GM23338 (cell line): ENCODE measurements at regions not wholly inside any gene's neighbourhood (a gene's known extent, or its start where the extent isn't known, plus 50 kb on each side); places are given as distances from the start of the nearest gene placed in this dataset.

ENCODE experiments used
- ATAC-seq: fragments of 200-7000 bp; cut with Tn5 transposase; 3 replicates; pipeline ENCODE4 v1.9.1; 2020
- DNase-seq: peaks from one replicate; pipeline ENCODE4 v3.0.0-alpha.2; 2015; ENCODE audit warnings: low spot score
- H2AFZ ChIP-seq: fragments of 200-600 bp; sonication (generic); 2 replicates; pipeline ENCODE4 v1.8.0; 2016; ENCODE audit warnings: antibody characterized with exemption, mild to moderate bottlenecking, moderate library complexity
- H3F3A ChIP-seq: fragments of 200-600 bp; sonication (generic); replicated peaks from 2 replicates; pipeline ENCODE4 v1.8.0; 2017; ENCODE audit warnings: antibody characterized with exemption, mixed run types, low read depth
- H3K27ac ChIP-seq: fragments of 200-600 bp; sonication (generic); 2 replicates; pipeline ENCODE4 v1.6.1; 2016; ENCODE audit warnings: low read depth
- H3K27me3 ChIP-seq: fragments of 200-600 bp; sonication (generic); 2 replicates; pipeline ENCODE4 v1.8.0; 2016; ENCODE audit warnings: mild to moderate bottlenecking, mixed run types, moderate library complexity; ENCODE audit not compliant: insufficient read depth
- H3K36me3 ChIP-seq: fragments of 200-600 bp; sonication (generic); 2 replicates; pipeline ENCODE4 v1.8.0; 2016; ENCODE audit warnings: mild to moderate bottlenecking; ENCODE audit not compliant: insufficient read depth
- H3K4me1 ChIP-seq: fragments of 200-600 bp; sonication (generic); 2 replicates; pipeline ENCODE4 v1.8.0; 2016; ENCODE audit warnings: mild to moderate bottlenecking, moderate library complexity; ENCODE audit not compliant: insufficient read depth
- H3K4me2 ChIP-seq: fragments of 200-600 bp; sonication (generic); 2 replicates; pipeline ENCODE4 v1.7.1; 2017; ENCODE audit warnings: mixed run types
- H3K4me3 ChIP-seq: fragments of 200-600 bp; sonication (generic); 2 replicates; pipeline ENCODE4 v1.6.1; 2016; ENCODE audit warnings: mixed run types
- H3K79me2 ChIP-seq: fragments of 200-600 bp; sonication (generic); replicated peaks from 2 replicates; pipeline ENCODE4 v1.8.0; 2017; ENCODE audit warnings: mild to moderate bottlenecking; ENCODE audit not compliant: insufficient read depth
- H3K9me2 ChIP-seq: fragments of 200-600 bp; sonication (generic); 2 replicates; pipeline ENCODE4 v1.8.0; 2017; ENCODE audit not compliant: insufficient read depth
- H4K20me1 ChIP-seq: fragments of 200-600 bp; sonication (generic); replicated peaks from 2 replicates; pipeline ENCODE4 v1.8.0; 2017; ENCODE audit warnings: mild to moderate bottlenecking; ENCODE audit not compliant: insufficient read depth
- H3K27ac Mint-ChIP-seq: 2 replicates; pipeline ENCODE4 v1.8.0; 2020; ENCODE audit warnings: inconsistent platforms, mild to moderate bottlenecking, moderate library complexity, mixed read lengths
- H3K27me3 Mint-ChIP-seq: 3 replicates; pipeline ENCODE4 v1.8.0; 2022; ENCODE audit warnings: low read depth, mild to moderate bottlenecking, moderate library complexity, mixed read lengths, inconsistent platforms; ENCODE audit not compliant: insufficient read depth, poor library complexity
- H3K36me3 Mint-ChIP-seq: 3 replicates; pipeline ENCODE4 v1.8.0; 2021; ENCODE audit warnings: low read depth, mild to moderate bottlenecking, inconsistent platforms, moderate library complexity, mixed read lengths
- H3K4me1 Mint-ChIP-seq: 3 replicates; pipeline ENCODE4 v1.8.0; 2020; ENCODE audit warnings: mild to moderate bottlenecking, inconsistent platforms, mixed read lengths
- H3K4me3 Mint-ChIP-seq: 3 replicates; pipeline ENCODE4 v1.8.0; 2021; ENCODE audit warnings: moderate library complexity, mild to moderate bottlenecking, inconsistent platforms, mixed read lengths
- H3K9me3 Mint-ChIP-seq: 3 replicates; pipeline ENCODE4 v1.8.0; 2020; ENCODE audit warnings: moderate library complexity, mild to moderate bottlenecking, inconsistent platforms, mixed read lengths
- CREB1 ChIP-seq: fragments of 250-450 bp; sonication (Bioruptor Pico); IDR thresholded peaks from 2 replicates; pipeline ENCODE4 v1.5.0; 2020; ENCODE audit warnings: low read depth, mild to moderate bottlenecking, moderate library complexity
- CTCF ChIP-seq, 2 experiments: fragments of 200-600 bp in 1 of 2; sonication (generic) in 1 of 2; conservative IDR thresholded peaks; 2 replicates each; pipeline versions ENCODE4 v1.5.1 to v1.6.1; 2016 to 2017; ENCODE audit warnings: antibody characterized with exemption in 2 of 2, low read depth in 2 of 2, mild to moderate bottlenecking in 2 of 2, moderate library complexity in 1 of 2
- ETS1 ChIP-seq: IDR thresholded peaks from 2 replicates; pipeline ENCODE4 v1.6.1; 2016; ENCODE audit warnings: antibody characterized with exemption
- EZH2phosphoT487 ChIP-seq: fragments of 200-600 bp; sonication (generic); IDR thresholded peaks from one replicate; pipeline ENCODE4 v1.8.1; 2018; ENCODE audit warnings: antibody characterized with exemption; ENCODE audit not compliant: unreplicated experiment
- NANOG ChIP-seq: IDR thresholded peaks from 2 replicates; pipeline ENCODE4 v1.6.1; 2016; ENCODE audit warnings: antibody characterized with exemption, borderline replicate concordance
- POLR2AphosphoS5 ChIP-seq: IDR thresholded peaks from 2 replicates; pipeline ENCODE4 v1.6.1; 2016; ENCODE audit warnings: antibody characterized with exemption, low read depth
- ZNF331 ChIP-seq: fragments of 250-450 bp; sonication (Bioruptor Pico); IDR thresholded peaks from 2 replicates; pipeline ENCODE4 v1.5.0; 2020; ENCODE audit warnings: low read depth, mild to moderate bottlenecking, moderate library complexity
- ZNF462 ChIP-seq: fragments of 250-450 bp; sonication (Bioruptor Pico); IDR thresholded peaks from 2 replicates; pipeline ENCODE4 v1.5.0; 2020; ENCODE audit warnings: mild to moderate bottlenecking, moderate library complexity

GRCh38 chr7:91776171-91776570, 104.3 kb downstream of the MTERF1 start:
- Histone ChIP-seq H3K79me2 (no peaks in the 10 kb centered on the region), H4K20me1 (no peaks in the 10 kb centered on the region), H2AFZ (no peak overlapping the region), H3K27me3 (no peaks in the 10 kb centered on the region), H3K4me3 (no peak overlapping the region), H3K27ac (no peak overlapping the region), H3K9me2 (peaks cover 7% of the 10 kb centered on the region), H3K36me3 (no peaks in the 10 kb centered on the region), H3K4me2 (no peak overlapping the region), H3K4me1 (no peaks in the 10 kb centered on the region), H3F3A (no peaks in the 10 kb centered on the region)
- no peak for DNase-seq
- H3K4me3 Mint-ChIP-seq: no peak overlapping the region
- no peak overlapping the region for H3K27ac Mint-ChIP-seq
- no peaks in the 10 kb centered on the region for H3K4me1 Mint-ChIP-seq
- no peaks in the 10 kb centered on the region for H3K9me3 Mint-ChIP-seq
- peaks cover 2% of the 10 kb centered on the region for H3K27me3 Mint-ChIP-seq
- TF ChIP-seq CTCF (conservative IDR thresholded peaks at IDR 0.05; ENCODE audit: low read depth in 2 of 2) (no peak), ZNF462 (CRISPR knock-in tag) (no peak), NANOG (no peak), ZNF331 (CRISPR knock-in tag) (no peak), EZH2phosphoT487 (no peak), POLR2AphosphoS5 (no peak), CREB1 (CRISPR knock-in tag) (no peak), ETS1 (no peak)
- no peak for ATAC-seq
- H3K36me3 Mint-ChIP-seq: no peaks in the 10 kb centered on the region
